Smooth muscle cell (in vitro differentiated cells): ENCODE measurements at regions not wholly inside any gene's neighbourhood (a gene's known extent, or its start where the extent isn't known, plus 50 kb on each side); places are given as distances from the start of the nearest gene placed in this dataset.

Experiments
- DNase-seq: peaks from one replicate; lab custom pipeline; 2025; ENCODE audit not compliant: unreplicated experiment; lab: John Stamatoyannopoulos, UW
- H2AFZ ChIP-seq: fragments of 200-600 bp; sonication (generic); 2 replicates; pipeline ENCODE4 v1.6.0; 2016; ENCODE audit warnings: antibody characterized with exemption, low read depth, mild to moderate bottlenecking
- H3F3A ChIP-seq: fragments of 200-600 bp; sonication (generic); 2 replicates; pipeline ENCODE4 v1.6.0; 2017; ENCODE audit warnings: antibody characterized with exemption, low read depth
- H3K27ac ChIP-seq: fragments of 200-600 bp; sonication (generic); 2 replicates; pipeline ENCODE4 v1.5.1; 2016; ENCODE audit warnings: low read depth, mild to moderate bottlenecking
- H3K27me3 ChIP-seq: fragments of 200-600 bp; sonication (generic); 2 replicates; pipeline ENCODE4 v1.6.1; 2016; ENCODE audit warnings: low read depth, mild to moderate bottlenecking
- H3K36me3 ChIP-seq: fragments of 200-600 bp; sonication (generic); 2 replicates; pipeline ENCODE4 v1.5.1; 2016; ENCODE audit warnings: low read depth
- H3K4me1 ChIP-seq: fragments of 200-600 bp; sonication (generic); 2 replicates; pipeline ENCODE4 v1.5.1; 2016; ENCODE audit warnings: low read depth
- H3K4me2 ChIP-seq: fragments of 200-600 bp; sonication (generic); 2 replicates; pipeline ENCODE4 v1.6.0; 2016; ENCODE audit warnings: mild to moderate bottlenecking
- H3K4me3 ChIP-seq: fragments of 200-600 bp; sonication (generic); 2 replicates; pipeline ENCODE4 v1.5.1; 2016; ENCODE audit warnings: mild to moderate bottlenecking
- H3K79me2 ChIP-seq: fragments of 200-600 bp; sonication (generic); 2 replicates; pipeline ENCODE4 v1.6.0; 2016; ENCODE audit warnings: low read depth, mild to moderate bottlenecking
- H3K9ac ChIP-seq: fragments of 200-600 bp; sonication (generic); 2 replicates; pipeline ENCODE4 v1.6.0; 2016; ENCODE audit warnings: low read depth
- H3K9me3 ChIP-seq: fragments of 200-600 bp; sonication (generic); replicated peaks from 2 replicates; pipeline ENCODE4 v1.5.1; 2016; ENCODE audit warnings: low read depth
- H4K20me1 ChIP-seq: fragments of 200-600 bp; sonication (generic); 2 replicates; pipeline ENCODE4 v1.6.0; 2016; ENCODE audit warnings: low read depth
- WGBS: methylation state at CpG from one replicate; pipeline ENCODE4 v1.1.7; 2016; ENCODE audit warnings: low lambda C conversion rate; 5-methylcytosine and 5-hydroxymethylcytosine counted together
- TF ChIP-seq, protein P1 (sequence below): fragments of 200-600 bp; sonication (generic); IDR thresholded peaks from 2 replicates; pipeline ENCODE4 v1.5.1; 2017; ENCODE audit warnings: borderline replicate concordance, mild to moderate bottlenecking, antibody characterized with exemption; ENCODE audit not compliant: insufficient read depth, poor library complexity, severe bottlenecking

DNA sequence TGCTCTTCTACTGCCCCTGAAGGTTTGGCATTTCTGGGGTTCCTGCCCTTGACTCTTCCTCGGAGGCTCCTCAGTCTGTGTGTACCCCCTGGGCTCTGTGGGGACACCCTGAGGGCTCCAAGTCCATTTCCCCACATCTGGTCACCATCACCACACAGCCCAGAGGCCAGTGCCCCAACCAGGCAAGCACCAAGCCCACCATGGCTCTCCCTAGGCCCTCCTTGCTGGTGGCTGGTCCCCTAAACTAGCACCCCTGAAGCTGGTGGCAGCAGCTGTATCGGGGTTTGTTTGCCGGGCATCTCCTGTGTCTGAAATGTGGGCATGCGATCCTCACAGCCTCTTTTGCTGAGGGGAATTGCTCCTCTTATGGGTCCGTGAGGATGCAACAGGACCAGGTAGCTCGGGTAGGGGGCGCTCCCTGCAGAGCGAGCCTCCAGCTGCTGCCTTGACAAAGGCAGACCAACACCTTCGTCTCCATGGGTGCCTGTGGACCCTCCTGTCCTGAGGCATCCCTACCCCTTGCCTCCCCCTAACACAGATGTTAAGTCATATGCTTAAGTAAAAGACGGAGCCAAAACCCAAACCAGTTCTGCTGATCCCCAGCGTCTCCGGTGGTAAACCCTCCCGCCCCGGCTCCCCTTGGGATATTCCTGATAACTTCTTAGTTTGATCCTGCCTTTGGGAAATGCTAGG, 138.9 kb upstream of the IRX4 start:
- Histone ChIP-seq H4K20me1 (no peaks in the 10 kb centered on the region), H3K9me3 (no peaks in the 10 kb centered on the region), H3K4me3 (no peak overlapping the region), H3F3A (no peaks in the 10 kb centered on the region), H3K79me2 (no peaks in the 10 kb centered on the region), H3K9ac (no peak overlapping the region), H3K36me3 (no peaks in the 10 kb centered on the region), H3K4me1 (no peaks in the 10 kb centered on the region), H2AFZ (no peak overlapping the region), H3K27ac (no peak overlapping the region), H3K4me2 (no peak overlapping the region), H3K27me3 (peaks cover 20% of the 10 kb centered on the region)
- WGBS, result 90% methylated on average over 14 of the region's 14 CpGs
- TF ChIP-seq, protein P1, sequence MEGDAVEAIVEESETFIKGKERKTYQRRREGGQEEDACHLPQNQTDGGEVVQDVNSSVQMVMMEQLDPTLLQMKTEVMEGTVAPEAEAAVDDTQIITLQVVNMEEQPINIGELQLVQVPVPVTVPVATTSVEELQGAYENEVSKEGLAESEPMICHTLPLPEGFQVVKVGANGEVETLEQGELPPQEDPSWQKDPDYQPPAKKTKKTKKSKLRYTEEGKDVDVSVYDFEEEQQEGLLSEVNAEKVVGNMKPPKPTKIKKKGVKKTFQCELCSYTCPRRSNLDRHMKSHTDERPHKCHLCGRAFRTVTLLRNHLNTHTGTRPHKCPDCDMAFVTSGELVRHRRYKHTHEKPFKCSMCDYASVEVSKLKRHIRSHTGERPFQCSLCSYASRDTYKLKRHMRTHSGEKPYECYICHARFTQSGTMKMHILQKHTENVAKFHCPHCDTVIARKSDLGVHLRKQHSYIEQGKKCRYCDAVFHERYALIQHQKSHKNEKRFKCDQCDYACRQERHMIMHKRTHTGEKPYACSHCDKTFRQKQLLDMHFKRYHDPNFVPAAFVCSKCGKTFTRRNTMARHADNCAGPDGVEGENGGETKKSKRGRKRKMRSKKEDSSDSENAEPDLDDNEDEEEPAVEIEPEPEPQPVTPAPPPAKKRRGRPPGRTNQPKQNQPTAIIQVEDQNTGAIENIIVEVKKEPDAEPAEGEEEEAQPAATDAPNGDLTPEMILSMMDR, result no peak
- no peak for DNase-seq

- DNase-seq, result no peak
- H3K36me3 ChIP-seq, result no peaks in the 10 kb centered on the region
- H2AFZ ChIP-seq, result no peak overlapping the region
- no peak overlapping the region for H3K27ac ChIP-seq
- H3K27me3 ChIP-seq, result peaks cover 20% of the 10 kb centered on the region
- no peak overlapping the region for H3K4me3 ChIP-seq
- no peak overlapping the region for H3K4me2 ChIP-seq
- no peaks in the 10 kb centered on the region for H3K9me3 ChIP-seq
- TF ChIP-seq, protein P1, result no peak
- 92% methylated on average over 11 of the region's 11 CpGs for WGBS
- no peaks in the 10 kb centered on the region for H3F3A ChIP-seq
- no peaks in the 10 kb centered on the region for H4K20me1 ChIP-seq
- no peak overlapping the region for H3K9ac ChIP-seq
- no peaks in the 10 kb centered on the region for H3K79me2 ChIP-seq
- H3K4me1 ChIP-seq, result no peaks in the 10 kb centered on the region
Observed at GRCh38 chr5:2020730-2021129, 138.0 kb upstream of the IRX4 start.

DNA sequence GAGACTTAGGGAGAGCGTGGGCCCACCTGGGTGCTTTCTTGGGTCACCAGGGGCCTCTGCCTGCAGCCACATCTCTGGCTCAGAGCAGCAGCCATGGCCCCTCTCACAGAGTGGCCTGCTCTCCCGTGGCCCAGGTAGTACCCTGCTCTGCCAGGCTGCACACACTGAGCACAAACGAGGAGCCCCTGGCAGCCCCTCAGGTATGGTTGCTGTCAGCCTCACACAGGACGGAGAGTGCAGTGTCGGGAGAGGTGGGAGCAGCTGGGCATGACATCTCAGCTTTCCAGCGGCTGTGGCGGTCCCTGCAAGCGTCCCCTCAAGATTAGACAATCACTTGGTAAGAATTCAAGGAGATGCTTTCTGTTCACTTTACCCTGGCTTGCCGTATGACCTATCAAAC, 137.0 kb upstream of the IRX4 start:
- Histone ChIP-seq H2AFZ (no peak overlapping the region), H3K9ac (no peak overlapping the region), H3K27me3 (peaks cover 17% of the 10 kb centered on the region), H3K79me2 (no peaks in the 10 kb centered on the region), H4K20me1 (no peaks in the 10 kb centered on the region), H3K4me1 (no peaks in the 10 kb centered on the region), H3K9me3 (no peaks in the 10 kb centered on the region), H3K4me2 (no peak overlapping the region), H3K36me3 (no peaks in the 10 kb centered on the region), H3K27ac (no peak overlapping the region), H3K4me3 (no peak overlapping the region), H3F3A (no peaks in the 10 kb centered on the region)
- TF ChIP-seq, protein P1, result no peak
- 82% methylated on average over 9 of the region's 9 CpGs for WGBS
- DNase-seq, result no peak

DNA sequence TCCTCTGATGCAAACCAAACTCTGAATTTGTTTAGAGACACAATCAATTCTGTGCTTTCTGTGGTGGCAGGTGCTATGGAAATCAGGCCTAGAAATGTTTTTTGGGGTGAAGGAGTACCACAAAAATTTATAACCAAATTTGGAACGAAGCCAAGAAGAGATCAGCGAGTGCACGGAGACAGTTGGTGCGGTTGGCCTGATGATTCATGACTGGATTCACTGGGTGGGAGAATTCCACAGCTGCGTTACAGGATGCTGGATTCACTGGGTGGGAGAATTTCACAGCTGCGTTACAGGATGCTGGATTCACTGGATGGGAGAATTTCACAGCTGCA, 135.6 kb upstream of the IRX4 start:
- no peak for DNase-seq
- no peaks in the 10 kb centered on the region for H3K4me1 ChIP-seq
- H4K20me1 ChIP-seq, result no peaks in the 10 kb centered on the region
- TF ChIP-seq, protein P1, result no peak
- no peak overlapping the region for H3K4me3 ChIP-seq
- no peak overlapping the region for H3K9ac ChIP-seq
- no peak overlapping the region for H3K27ac ChIP-seq
- H3K4me2 ChIP-seq, result no peak overlapping the region
- H3K79me2 ChIP-seq, result no peaks in the 10 kb centered on the region
- no peaks in the 10 kb centered on the region for H3K9me3 ChIP-seq
- peaks cover 5% of the 10 kb centered on the region for H3K27me3 ChIP-seq
- no peak overlapping the region for H2AFZ ChIP-seq
- WGBS, result 86% methylated on average over 6 of the region's 6 CpGs
- no peaks in the 10 kb centered on the region for H3F3A ChIP-seq
- H3K36me3 ChIP-seq, result no peaks in the 10 kb centered on the region
